Stimulated activated CD8-positive, alpha-beta memory T cell treated with anti-CD3 and anti-CD28 coated beads, Interleukin-15, amount 100 ng/mL, for 4 hours (primary cell): ENCODE measurements at regions not wholly inside any gene's neighbourhood (a gene's known extent, or its start where the extent isn't known, plus 50 kb on each side); places are given as distances from the start of the nearest gene placed in this dataset.

Experiments used
- DNase-seq, 2 donors: peaks; one replicate each; pipeline ENCODE4 v3.0.0-alpha.2; 2020; ENCODE audit warnings: low read depth in 2 of 2

DNA sequence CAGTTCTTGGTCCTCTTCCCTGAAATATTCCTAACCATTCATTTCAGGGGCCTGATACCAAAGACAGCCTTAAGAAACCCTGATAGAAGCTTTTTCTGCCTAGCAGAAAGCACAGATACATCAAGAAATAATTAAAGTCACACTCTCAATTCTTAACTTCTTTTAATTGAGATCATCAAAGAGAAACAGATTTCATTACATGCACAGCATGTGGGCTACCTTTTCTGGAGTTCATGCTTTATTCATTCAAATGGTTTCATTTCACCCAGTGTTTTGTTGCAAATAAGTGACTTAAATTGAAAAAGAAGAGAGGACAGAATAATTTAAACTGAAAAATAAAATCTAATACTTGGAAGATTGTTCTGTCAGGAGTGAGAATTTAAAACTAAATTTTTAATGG, 192.6 kb upstream of the GGTLC1 start:
- no peak for DNase-seq

DNA sequence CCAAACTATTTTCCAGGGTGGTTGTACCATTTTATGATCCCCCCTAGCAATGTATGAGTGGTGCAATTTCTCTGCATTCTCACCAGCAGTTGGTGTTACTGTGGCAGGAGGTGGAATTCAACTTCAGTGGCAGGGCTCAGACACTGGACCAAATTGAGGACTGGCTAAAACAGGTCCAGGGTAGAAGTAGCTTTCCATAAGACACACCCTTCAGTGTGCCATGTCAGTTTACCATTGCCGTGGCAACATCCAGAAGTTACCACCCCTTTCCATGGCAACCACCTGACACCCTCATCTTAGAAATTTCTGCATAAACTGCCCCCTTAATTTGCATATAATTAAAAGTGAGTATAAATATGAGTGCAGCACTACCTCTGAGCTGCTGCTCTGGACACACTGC, 180.7 kb upstream of the GGTLC1 start:
- no peak for DNase-seq

DNA sequence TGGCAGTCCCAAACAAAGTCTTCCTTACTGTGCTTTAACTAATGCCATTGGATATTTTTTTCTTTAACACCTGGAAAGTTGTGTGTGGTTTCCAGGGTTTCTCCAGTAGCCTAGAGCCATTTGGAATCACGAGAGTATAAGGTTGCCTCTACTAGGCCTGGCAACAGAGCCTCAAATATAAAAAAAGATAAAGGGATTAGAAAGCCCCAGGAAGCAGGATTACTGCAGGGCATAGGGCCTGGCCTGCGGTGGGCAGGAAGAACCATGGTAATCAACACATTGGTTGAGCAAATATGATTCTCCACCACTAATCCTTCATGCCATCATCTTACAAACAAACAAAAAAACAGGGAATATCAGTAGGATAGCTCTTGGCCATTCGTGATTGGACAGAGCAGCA, 177.8 kb upstream of the GGTLC1 start:
- no peak for DNase-seq

DNA sequence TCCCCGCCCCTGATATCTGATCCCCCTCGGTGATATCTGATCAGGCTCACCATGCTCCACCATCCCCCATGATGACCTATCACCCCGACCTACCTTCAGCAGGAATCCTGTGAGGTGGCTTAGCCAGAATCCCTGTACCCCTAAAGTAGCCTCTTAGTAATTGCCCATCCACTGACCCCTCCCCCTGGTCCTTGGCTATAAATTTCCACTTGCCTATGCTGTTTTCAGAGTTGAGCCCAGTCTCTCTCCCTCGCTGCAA, 177.5 kb upstream of the GGTLC1 start:
- no peak for DNase-seq

DNA sequence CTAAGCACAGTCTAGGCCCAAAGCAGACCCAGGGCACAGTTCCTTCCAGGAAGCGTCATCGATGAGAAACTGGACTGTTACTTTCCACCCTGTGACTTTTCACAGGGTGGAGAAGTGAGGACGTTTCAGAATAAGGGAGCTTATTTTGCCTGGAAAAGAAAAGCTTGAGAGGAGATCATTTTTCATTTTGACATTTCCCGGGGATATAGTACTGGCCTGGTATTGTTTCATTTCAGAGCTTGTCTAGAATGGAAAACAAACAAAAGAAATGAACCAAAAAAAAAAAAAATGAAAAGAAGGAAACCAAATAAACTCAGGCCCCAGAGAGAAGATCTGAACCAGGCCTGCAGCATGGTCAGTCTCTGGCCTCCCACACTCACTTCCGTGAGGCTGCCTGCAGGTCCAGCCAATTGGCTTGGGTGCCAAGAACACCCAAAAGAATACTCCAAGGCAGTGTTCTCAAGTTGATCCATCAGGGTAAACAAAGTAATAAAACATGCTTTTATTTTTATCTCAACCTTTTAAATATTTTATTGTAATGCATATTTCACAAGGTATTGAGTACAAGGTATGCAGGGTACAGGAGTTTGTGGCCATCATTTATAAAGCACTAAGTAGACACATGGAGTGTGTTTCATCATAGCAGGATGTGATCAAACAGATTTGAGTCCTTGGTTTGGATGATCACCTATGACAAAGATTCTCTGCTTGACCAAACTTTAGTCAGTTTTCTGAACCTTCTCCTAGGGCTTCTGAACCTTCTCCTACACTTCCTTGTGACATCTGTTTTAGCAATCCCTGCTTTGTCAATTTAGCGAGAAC, 176.9 kb upstream of the GGTLC1 start:
- DNase-seq: no peak

DNA sequence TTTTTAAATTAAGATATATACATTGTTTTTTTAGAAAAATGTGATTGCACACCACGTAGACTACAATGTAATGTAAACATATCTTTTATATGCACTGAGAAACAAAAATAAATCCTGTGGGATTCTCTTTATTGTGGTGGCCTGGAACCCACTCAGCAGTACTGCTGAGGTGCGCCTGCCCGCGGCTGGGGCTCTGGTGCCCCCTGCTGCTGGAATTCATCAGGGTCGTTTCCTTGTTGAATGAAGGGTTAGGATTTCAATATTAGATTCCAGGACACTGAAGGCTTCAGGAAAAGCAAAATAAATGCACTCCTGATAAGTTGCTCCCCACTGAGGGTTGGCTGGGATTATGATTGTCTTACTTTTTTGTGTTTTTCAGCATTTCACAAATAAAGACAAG, 175.8 kb upstream of the GGTLC1 start:
- DNase-seq: no peak

DNA sequence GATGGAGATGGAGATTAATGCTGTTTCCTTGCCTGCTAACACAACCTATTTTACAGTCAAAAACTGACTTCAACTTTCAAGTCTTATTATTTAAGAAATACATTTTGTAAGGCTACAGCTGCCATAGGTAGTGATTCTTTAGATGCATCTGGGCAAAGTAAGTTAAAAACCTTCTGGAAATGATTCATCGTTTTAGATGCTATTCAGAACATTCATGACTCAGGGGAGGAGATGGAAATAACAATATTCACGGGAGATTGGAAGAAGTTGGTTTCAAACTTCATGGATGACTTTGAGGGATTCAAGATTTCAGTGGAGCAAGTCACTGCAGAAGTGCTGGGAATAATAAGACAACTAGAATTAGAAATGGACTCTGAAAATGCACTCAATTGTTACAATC, 174.9 kb upstream of the GGTLC1 start:
- no peak for DNase-seq

DNA sequence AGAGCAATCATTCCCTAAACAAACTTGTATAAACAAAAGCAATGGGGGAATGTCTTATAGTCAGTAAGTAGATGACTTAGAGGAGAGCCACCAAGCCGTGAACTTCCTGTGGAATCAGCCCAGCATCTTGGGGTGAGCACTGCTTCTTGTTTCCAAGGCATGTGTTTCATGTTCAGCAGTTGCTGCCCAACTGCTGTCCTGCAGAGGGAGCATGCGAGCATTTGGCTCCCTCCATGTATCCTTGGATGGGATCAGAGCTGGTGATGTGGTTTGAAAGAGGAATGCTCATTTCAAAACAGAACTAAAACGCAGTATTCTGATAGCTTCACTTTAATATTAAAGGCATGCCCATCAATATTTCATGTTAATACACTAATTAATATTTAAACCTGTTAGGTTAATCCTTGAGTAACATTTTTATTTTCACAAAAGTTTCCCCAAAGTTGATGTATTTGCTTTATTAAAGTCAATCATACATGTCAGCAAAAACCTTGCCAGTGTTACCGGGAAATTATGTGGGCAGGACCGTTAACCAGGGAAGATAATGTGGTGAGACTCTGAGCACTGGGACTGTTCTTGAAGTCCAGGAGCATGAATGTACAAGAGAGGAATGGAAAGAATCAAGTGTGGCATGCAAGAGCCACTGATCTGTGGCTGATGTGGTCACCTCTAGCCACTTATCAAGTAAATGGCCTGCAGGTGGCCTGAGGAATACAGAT, 172.1 kb upstream of the GGTLC1 start:
- DNase-seq: no peak

DNA sequence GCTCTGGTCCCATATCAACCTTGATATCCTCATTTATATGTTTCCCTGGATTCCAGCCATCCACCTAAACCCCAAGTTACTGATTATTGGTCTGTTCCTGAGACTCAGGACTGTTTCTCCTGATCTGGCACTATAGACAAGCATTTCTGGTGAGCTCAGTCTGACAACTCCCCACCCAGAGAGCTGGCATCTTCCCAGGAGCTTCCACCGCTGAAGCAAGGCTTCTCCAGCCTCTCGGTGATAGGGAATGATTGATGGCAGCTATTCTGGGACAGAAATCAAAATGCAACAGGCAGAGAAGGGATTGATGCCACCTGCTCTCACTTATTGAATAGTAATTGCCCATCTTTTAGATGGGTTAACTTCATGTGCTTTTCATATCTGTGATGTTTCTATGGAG, 169.7 kb upstream of the GGTLC1 start:
- DNase-seq: no peak

DNA sequence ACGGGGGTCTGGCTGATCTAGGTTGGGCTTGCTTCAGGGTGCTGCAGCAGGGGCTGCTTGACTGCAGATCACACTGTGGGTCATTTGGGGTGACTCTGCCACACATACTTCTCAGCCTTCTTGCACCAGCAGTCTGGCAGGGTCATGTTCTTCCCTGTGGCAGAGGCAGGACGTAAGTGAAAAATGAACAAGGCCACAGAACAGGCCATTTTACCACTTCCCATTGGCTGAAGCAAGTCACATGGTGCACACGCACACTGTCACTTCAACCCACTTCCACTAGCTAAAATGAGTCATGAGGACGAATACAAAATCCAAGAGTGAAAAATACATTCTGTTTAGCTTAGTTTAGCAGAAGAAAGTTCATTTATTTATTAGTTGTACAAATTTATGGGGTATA, 168.6 kb upstream of the GGTLC1 start:
- no peak for DNase-seq

DNA sequence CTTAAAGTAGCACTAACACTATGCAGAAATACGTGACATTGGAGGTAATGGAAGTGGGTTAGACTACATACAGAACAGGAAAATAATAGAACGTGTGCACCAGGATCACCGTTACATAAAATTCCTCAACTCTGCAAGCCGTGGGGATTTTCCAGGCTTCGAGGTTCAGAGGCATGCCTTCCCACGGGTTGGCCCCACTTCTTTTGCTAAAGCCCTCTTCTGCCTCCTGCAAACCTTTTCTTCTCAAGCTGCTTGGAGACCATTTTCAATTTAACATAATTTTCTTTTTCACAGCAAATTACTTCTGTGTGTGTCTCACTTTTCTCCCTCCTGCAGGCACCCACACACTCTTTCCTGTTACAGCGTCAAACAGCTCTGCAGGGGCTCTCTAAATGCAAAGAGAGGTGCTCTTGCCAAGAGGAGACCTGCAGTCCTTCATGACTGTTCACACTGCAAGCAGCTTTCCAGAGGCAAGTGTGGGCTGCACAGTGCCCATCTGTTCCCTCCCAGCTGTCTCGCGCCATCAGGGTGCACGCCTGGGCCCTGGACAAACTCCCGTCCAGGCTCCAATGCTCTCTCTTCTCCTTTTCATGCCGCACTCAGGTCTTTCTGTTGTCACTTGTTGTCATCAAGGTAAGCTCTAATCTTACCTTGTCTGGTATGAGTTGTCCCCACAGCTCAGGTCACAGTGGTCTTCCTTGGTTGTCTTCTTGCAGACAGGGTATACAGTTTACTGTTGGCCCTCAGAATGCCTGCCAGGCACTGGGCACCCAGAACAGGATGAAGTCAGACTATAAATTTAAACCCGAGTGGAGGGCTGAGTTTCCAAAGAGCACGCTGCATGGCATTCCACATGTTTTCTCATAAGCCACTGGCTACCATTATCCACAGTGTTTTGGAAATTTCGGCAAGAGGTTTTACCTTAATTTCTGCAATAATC, 164.8 kb upstream of the GGTLC1 start:
- no peak for DNase-seq

DNA sequence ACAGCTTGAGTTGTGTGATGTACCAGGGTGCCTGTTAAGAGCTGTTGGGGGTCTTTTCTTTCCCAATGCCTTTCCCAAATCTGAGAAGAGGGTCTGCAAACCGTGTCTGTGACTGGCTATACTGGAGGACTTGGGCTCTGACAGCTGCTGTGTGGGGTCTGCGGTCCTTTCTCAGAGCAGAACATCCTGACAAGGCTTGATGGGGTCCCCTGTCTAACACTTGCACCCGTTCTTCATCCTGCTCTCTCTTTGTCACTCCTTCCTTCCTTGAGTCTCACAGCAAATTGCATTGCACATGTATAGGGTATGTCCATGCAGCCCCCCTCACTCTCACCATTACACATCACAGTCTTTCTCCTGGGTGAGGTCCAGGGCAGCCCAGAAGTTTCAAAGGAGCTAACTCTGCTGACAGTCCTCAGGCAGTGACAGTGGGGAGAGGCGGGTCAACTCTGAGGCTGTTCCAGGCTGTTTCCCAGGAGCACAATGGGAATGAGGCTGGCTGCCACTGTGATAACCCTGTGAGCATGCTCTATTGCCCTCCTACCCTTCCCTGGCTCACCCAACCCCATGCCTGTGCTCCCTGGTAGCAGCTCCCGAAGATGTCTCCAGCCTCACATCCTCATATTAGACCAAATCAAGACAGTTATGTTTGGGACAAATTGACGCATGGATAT, 163.2 kb upstream of the GGTLC1 start:
- no peak for DNase-seq

DNA sequence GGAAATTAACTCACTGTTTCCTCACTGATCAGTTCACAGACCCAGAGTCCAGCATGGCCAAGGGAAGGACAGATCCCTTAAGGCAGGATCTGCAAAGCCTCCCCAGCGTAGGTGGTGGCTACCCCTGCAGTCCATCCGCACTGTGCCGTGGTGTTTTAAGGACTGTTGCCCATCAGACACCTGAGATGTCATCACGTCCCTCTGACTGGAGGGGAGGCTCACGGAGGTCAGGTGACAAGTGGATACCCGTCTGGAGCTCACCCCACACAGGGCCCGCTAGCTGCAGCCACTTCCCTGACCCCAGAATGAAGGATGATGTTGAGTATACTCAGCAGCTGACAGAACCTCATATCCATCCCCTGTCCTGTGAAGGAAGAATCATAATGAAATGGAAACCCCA, 161.8 kb upstream of the GGTLC1 start:
- no peak for DNase-seq

DNA sequence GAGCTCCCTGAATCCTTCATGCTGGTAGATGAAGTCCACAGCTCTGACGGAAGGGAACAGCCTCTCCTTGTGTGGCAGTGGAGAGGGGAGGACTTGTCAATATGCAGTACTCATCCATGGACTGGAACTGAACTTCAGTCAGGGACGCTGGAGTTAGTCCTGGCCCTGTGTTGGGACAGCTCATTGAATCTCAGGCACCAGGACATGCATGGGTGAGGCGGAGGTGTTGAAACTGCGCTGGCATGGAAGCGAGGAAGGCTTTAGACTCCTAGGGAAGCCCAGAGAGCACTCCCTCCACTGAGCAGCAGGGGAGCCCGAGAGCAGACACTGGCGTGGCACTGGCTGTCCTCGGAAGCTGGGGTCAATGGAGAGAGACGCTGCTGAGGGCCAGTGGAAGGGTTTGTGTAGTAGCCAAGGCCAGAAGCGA, 161.3 kb upstream of the GGTLC1 start:
- DNase-seq: no peak

DNA sequence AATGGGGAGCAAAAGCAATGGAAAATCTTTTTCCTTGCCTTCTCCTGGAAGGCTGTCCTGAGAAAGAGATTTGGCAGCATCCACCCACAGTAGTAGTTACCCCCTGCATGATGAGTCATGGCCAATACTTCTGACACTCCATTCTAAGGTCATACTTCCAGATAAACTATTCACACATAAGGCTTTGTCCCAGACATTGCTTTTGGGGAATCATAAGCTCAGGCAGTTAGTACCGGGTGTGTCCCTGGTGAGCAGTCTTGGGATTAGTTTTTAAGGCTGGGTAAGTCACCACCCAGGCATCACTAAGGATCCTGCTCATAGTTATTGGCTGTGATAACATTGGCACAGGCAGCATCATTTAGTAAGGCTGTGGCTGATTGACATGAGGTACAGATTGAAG, 160.6 kb upstream of the GGTLC1 start:
- no peak for DNase-seq

DNA sequence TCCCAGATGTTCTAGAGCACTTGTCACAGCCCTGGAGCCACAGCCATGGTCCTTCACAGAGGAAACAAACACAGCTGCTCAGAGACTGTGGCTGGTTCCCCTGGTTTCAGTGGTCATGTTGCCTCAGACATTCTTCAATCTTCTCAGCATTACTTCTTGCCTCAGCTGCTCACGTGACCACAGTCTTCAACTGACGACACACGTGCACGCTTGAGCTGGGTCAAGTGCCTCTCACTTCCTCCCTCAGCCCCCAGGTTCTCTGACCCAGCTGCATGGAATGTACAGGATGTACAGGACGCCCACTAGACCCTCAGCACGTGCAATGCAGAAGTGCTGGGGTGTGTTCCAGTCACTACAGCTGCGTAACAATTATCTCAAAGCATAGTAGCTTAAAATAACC, 159.8 kb upstream of the GGTLC1 start:
- DNase-seq: peak; percentile 3 to 7

DNA sequence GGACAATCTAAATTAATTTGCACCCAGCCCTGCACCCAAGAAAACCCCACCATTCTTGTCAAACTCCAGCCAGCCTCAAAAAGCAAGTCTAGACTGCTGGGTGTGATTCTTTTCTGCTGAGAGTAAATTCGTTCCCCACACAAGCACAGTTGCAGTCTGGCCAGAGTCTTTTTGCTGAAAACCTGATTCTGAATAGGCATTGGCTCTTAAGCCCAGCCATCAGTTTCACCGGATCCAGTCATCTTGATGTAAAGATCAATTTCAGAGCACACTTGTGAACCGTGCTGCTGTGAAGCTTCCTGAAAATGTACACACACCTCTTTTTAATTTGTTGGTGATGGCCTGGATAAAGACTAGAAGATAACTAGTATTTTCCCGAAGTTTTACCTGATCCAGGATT, 159.4 kb upstream of the GGTLC1 start:
- no peak for DNase-seq

DNA sequence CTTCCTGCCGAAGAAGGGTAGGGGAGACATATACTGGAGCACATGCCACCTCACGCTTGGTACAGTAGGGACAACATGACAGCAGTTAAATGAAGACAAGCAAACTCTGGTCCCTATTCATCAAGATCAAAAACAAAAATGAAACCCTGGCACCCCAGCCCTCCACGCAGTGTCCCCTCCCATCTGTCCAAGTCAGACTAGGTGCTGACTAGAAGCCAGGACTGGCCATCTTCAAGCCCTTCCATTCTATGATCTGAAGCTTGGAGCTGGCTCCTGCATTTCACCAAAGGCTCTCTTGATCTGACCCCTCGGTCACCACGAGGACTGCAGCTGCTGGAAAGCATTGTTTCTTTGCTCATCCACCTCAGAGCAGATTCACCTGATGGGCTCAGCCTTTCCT, 158.9 kb upstream of the GGTLC1 start:
- no peak for DNase-seq

DNA sequence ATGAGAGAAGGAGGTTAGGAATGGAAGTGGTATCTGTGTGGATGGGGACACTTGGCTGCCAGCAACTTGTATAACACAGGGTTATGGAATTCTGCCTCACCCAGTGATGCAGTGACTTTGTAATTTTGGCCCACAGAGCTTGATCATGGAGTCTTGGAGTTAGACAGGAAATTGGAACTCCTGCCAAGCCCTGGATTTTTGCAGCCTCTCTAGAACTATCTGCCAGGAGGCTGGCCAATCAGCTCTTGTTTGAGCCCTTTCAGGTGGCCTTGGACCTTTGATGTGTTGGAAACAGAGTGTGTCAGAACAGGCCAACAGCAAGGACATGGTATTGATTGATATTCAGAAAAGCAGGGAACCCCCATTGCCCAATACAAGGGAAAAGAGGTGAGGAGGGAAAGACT, 157.7 kb upstream of the GGTLC1 start:
- no peak for DNase-seq

DNA sequence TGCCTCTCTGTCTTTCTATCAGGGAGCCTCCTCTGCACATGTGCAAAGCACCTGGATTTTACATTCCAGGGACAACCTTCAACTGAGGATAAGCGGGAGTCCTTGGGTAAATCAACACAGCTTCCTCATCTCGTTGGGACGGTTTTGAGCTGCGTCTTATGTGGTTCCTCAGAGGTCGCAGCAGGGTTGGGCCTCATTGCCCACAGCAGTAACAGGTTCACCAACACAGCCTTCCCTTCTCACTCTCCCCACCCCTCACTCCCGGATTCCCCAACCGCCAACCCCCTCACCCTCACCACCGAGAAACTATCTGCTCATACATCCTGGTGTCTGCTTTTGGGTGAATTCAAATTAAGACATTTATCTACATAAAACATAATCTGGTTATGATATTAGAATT, 155.8 kb upstream of the GGTLC1 start:
- no peak for DNase-seq

DNA sequence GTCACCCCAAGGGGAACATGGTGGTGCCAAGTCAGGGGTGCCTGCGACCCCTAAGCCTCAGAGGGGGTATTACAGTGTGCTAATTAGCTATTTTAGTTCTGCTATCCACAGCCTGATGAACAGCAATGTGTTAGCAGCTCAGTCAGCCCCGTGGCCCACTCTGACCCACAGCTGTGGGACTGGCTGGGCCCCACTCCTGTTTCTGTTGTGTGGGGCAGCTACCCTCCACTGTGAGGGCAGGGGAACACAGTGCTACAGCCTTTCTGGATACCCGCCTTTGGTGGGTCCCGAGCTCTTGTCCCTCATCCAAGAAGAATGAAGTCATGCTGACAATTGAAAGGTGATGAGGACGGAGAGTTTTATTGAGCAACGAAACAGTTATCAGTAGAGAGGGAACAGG, 152.5 kb upstream of the GGTLC1 start:
- no peak for DNase-seq

DNA sequence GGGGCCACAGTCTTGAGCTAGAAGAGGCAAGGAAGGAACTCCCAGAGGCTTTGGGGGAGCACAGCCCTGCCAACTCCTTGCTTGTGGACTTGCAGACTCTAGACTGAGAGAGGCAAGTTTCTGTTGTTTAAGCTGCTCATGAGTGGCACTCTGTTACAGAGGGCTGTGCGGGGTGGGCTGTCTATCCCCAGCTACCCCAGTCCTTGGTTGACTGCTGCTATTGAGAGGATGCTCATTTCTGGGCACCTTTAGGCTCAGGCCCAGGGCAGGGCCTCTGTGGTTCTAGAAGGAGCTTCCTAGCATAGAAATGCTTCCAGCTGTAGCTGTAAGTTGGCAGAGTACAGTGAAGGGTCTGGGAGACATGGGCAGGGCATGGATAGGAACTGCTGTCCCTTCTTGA, 151.3 kb upstream of the GGTLC1 start:
- DNase-seq: no peak
